T-helper 1 cell treated with Interleukin-12 subunit alpha and Interleukin-12 subunit beta and Interleukin-4 antibody, amounts not matched to agents 30 μg/mL and 1 μg/mL, for 36 hours (primary cell): ENCODE measurements at regions not wholly inside any gene's neighbourhood (a gene's known extent, or its start where the extent isn't known, plus 50 kb on each side); places are given as distances from the start of the nearest gene placed in this dataset.

ENCODE experiments used
- H3K27ac Mint-ChIP-seq: one replicate; pipeline ENCODE4 v1.8.0; 2021; ENCODE audit warnings: mild to moderate bottlenecking, mixed read lengths
- H3K27me3 Mint-ChIP-seq: one replicate; pipeline ENCODE4 v1.8.0; 2021; ENCODE audit warnings: low read depth, mixed read lengths
- H3K36me3 Mint-ChIP-seq: one replicate; pipeline ENCODE4 v1.8.0; 2021; ENCODE audit warnings: low read depth, mixed read lengths
- H3K4me1 Mint-ChIP-seq: one replicate; pipeline ENCODE4 v1.8.0; 2021; ENCODE audit warnings: low read depth, mixed read lengths
- H3K4me3 Mint-ChIP-seq: one replicate; pipeline ENCODE4 v1.8.0; 2021; ENCODE audit warnings: mild to moderate bottlenecking, moderate library complexity, mixed read lengths
- H3K9me3 Mint-ChIP-seq: one replicate; pipeline ENCODE4 v1.8.0; 2021; ENCODE audit warnings: mixed read lengths

DNA sequence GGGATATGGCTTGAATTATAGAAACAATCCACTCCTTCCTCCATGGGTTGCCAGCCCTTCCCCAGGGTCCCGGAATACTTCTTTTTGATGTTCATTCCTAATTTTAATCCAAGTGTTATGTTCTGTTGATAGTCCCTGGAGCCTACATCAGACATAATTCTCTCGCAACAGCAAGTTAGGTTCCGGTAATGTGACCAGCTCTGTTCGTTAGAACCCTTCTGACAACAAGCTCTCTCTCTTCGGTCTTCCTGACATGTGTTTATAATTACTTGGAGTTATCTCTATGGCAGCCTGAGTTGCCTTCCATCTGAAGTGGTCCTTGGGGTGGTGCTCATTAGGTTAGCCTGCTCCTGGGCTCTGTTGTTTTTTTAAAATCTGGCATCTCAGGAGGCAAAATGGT is 506.9 kb upstream of the JARID2 start:
- Mint-ChIP-seq H3K27ac (peak overlapping the region; percentile 73), H3K4me1 (peaks cover 50% of the 10 kb centered on the region), H3K9me3 (peaks cover 10% of the 10 kb centered on the region), H3K36me3 (peaks cover 11% of the 10 kb centered on the region), H3K4me3 (no peak overlapping the region), H3K27me3 (peaks cover 3% of the 10 kb centered on the region)

GRCh38 chr6:14739827-14740226 is 506.0 kb upstream of the JARID2 start:
- Mint-ChIP-seq H3K27ac (no peak overlapping the region), H3K4me3 (no peak overlapping the region), H3K4me1 (peaks cover 44% of the 10 kb centered on the region), H3K9me3 (peaks cover 3% of the 10 kb centered on the region), H3K27me3 (peaks cover 3% of the 10 kb centered on the region), H3K36me3 (peaks cover 11% of the 10 kb centered on the region)

- Mint-ChIP-seq H3K4me1 (peaks cover 41% of the 10 kb centered on the region), H3K9me3 (no peaks in the 10 kb centered on the region), H3K27me3 (peaks cover 9% of the 10 kb centered on the region), H3K36me3 (peaks cover 7% of the 10 kb centered on the region), H3K27ac (no peak overlapping the region), H3K4me3 (no peak overlapping the region)
Measured at GRCh38 chr6:14742171-14742570, 503.7 kb upstream of the JARID2 start.

DNA sequence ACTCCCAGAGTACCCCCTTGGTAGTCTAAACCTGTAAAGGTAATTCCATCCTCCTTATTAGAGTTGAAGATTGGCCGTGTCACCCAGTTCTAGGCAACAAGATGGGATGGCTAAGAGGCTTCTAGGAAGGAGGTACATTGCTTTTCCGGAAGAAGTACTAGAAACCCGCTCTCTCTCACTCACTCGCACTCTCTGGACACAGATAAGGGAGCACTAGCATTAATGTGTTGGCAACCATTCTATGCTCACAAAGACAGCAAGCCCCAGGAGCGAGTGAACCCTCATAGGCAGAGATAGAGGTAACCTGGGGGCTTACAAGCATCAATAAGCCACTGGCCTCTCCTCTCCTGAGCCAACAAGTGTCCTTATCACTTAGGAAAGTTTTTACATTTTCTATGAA is 503.2 kb upstream of the JARID2 start:
- Mint-ChIP-seq H3K27ac (no peak overlapping the region), H3K9me3 (no peaks in the 10 kb centered on the region), H3K36me3 (peaks cover 7% of the 10 kb centered on the region), H3K4me1 (peaks cover 41% of the 10 kb centered on the region), H3K4me3 (no peak overlapping the region), H3K27me3 (peaks cover 9% of the 10 kb centered on the region)

- peaks cover 9% of the 10 kb centered on the region for H3K27me3 Mint-ChIP-seq
- H3K27ac Mint-ChIP-seq: peak overlapping the region; percentile 81
- peaks cover 42% of the 10 kb centered on the region for H3K4me1 Mint-ChIP-seq
- peak overlapping the region; percentile 6 for H3K4me3 Mint-ChIP-seq
- H3K36me3 Mint-ChIP-seq: peaks cover 7% of the 10 kb centered on the region
- no peaks in the 10 kb centered on the region for H3K9me3 Mint-ChIP-seq
Measured at GRCh38 chr6:14743144-14743473, 502.8 kb upstream of the JARID2 start.

DNA sequence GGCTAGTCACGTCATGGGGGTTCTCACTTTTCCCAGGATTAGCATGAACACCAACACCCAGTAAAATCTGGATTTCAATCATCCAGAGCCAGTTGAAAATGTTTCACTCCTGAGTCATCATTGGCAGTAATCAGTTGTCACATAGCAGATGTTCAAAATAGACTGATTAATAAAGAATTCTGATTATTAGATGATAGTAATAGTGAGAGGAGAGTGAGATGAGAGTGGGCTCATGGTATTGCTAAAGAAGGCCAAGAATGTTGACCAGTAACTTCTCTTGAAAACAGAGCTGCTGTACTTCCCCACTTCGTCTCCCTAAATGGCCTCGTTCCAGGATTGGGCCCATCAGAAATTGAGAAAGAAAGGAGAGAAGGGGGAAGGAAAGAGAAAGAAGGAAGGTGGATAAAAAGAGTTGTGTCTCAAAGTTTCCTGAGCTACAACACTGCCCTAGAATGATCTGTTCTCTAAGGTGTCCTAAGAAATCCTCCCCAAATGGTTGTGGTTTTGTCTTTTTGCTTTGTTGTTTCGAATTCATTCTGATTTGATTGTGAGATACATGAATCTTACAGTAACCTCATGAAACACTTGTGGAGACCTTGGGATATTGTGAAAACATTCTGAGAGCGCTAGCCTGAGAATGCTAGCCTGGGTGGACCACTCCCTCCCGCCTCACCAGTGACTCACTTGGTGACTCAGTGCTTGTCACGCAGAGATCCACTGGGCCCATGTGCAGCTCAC is 502.2 kb upstream of the JARID2 start:
- H3K27ac Mint-ChIP-seq: peak overlapping the region; percentile 81
- H3K27me3 Mint-ChIP-seq: peaks cover 9% of the 10 kb centered on the region
- peaks cover 7% of the 10 kb centered on the region for H3K36me3 Mint-ChIP-seq
- H3K9me3 Mint-ChIP-seq: no peaks in the 10 kb centered on the region
- peaks cover 40% of the 10 kb centered on the region for H3K4me1 Mint-ChIP-seq
- peak overlapping the region; percentile 38 for H3K4me3 Mint-ChIP-seq

- Mint-ChIP-seq H3K27me3 (peaks cover 9% of the 10 kb centered on the region), H3K4me3 (peak overlapping the region; percentile 38), H3K27ac (peak overlapping the region; percentile 81), H3K4me1 (peaks cover 39% of the 10 kb centered on the region), H3K9me3 (no peaks in the 10 kb centered on the region), H3K36me3 (peaks cover 7% of the 10 kb centered on the region)
Measured at GRCh38 chr6:14744212-14744556, 501.7 kb upstream of the JARID2 start.

- Mint-ChIP-seq H3K36me3 (peaks cover 3% of the 10 kb centered on the region), H3K4me1 (peaks cover 36% of the 10 kb centered on the region), H3K27ac (no peak overlapping the region), H3K9me3 (no peaks in the 10 kb centered on the region), H3K4me3 (no peak overlapping the region), H3K27me3 (peaks cover 9% of the 10 kb centered on the region)
Measured at GRCh38 chr6:14746139-14746837, 499.6 kb upstream of the JARID2 start.

DNA sequence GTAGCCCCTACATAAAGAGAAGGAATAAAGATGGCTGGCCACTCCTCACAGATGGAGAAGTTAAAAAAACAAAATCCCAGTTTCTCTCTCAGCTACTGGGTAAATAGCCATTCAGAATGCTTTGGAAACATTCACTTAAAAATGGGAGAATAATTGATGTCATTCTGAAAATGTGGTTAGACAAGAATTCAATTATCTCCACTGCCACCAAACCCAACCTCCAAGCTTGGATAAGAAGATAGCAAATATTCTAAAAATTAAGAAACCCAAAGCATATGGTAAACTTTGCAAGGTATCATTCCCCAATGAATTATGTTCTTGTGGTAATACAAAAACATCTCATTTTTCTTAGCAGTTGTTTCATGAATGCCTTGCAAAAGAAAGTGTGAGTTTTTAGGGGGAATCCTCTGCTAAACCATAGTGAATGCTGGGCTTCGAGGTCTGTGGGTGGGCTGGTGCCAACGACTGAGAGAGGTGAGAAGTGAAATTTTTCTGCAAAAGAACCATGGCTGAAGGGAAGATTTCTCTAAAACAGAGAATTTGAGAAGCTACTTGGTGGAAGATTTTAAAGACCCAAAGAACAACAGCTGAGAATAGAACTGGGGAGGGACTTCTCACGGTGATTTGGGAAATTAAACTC is 497.9 kb upstream of the JARID2 start:
- Mint-ChIP-seq H3K4me1 (peaks cover 31% of the 10 kb centered on the region), H3K36me3 (peaks cover 3% of the 10 kb centered on the region), H3K27ac (no peak overlapping the region), H3K9me3 (no peaks in the 10 kb centered on the region), H3K4me3 (no peak overlapping the region), H3K27me3 (peaks cover 9% of the 10 kb centered on the region)

DNA sequence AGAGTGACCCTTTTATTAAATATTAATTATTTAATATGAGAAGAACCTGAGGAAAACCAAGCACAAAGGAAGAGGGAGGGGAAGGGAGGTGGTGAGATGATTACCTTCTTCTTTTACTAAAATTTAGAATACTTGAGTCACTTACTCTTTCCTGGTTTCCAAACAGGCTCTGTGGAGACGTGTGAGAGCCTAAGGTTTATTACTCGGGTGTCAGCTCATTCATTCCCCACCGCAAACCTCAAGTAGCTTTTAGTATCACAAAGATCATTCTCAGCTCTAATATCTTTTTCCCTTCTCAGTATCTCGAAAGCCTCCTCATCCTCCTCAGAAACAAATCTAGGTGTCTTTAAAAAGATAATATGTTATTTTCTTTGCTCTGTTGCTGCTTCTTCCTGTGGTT is 497.2 kb upstream of the JARID2 start:
- H3K9me3 Mint-ChIP-seq: no peaks in the 10 kb centered on the region
- no peak overlapping the region for H3K4me3 Mint-ChIP-seq
- peaks cover 9% of the 10 kb centered on the region for H3K27me3 Mint-ChIP-seq
- no peak overlapping the region for H3K27ac Mint-ChIP-seq
- H3K4me1 Mint-ChIP-seq: peaks cover 25% of the 10 kb centered on the region
- peaks cover 3% of the 10 kb centered on the region for H3K36me3 Mint-ChIP-seq

- no peaks in the 10 kb centered on the region for H3K9me3 Mint-ChIP-seq
- H3K4me1 Mint-ChIP-seq: peaks cover 20% of the 10 kb centered on the region
- H3K4me3 Mint-ChIP-seq: no peak overlapping the region
- peaks cover 9% of the 10 kb centered on the region for H3K27me3 Mint-ChIP-seq
- H3K27ac Mint-ChIP-seq: no peak overlapping the region
- no peaks in the 10 kb centered on the region for H3K36me3 Mint-ChIP-seq
Measured at GRCh38 chr6:14750059-14750661, 495.7 kb upstream of the JARID2 start.

GRCh38 chr6:14751645-14752175 is 494.2 kb upstream of the JARID2 start:
- no peak overlapping the region for H3K4me3 Mint-ChIP-seq
- no peak overlapping the region for H3K27ac Mint-ChIP-seq
- H3K4me1 Mint-ChIP-seq: peaks cover 12% of the 10 kb centered on the region
- H3K36me3 Mint-ChIP-seq: no peaks in the 10 kb centered on the region
- H3K27me3 Mint-ChIP-seq: peaks cover 3% of the 10 kb centered on the region
- H3K9me3 Mint-ChIP-seq: no peaks in the 10 kb centered on the region

DNA sequence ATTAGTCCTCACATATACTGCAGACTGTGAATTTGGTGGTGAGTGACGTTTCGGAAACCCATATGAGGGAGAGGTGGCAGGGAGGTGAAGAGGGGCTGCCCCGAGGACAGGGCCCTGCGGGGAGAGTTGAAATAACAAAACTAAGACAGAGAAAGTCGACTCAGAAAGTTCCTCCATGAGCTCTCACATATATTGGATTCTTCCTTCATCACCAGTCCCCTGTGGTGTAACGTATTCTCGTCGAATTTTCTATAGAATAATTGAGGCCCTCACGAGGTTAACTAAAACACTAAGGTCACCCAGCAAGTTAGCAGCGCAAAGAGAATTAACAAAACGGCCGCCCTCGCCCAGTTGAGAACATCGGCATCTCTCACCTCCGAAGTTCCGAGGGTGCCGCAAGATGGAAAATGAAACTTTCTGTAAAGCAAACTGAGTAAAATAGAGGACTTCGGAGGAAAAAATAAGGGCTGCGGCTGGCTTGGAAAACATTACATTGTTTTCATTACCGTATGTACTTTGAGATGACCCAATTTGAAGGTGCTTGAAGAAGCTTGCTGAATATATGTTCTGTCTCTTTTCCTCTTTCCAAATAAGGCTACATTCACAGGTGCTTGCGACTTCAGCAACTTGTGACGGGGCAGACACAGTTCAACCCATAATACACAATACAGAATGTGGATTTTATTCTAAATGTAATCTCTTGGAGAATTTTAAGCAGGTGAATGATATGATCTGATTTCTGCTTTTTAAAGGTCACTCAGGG is 490.9 kb upstream of the JARID2 start:
- Mint-ChIP-seq H3K27me3 (no peaks in the 10 kb centered on the region), H3K36me3 (no peaks in the 10 kb centered on the region), H3K4me3 (no peak overlapping the region), H3K4me1 (peaks cover 5% of the 10 kb centered on the region), H3K27ac (peak overlapping the region; percentile 43), H3K9me3 (no peaks in the 10 kb centered on the region)

DNA sequence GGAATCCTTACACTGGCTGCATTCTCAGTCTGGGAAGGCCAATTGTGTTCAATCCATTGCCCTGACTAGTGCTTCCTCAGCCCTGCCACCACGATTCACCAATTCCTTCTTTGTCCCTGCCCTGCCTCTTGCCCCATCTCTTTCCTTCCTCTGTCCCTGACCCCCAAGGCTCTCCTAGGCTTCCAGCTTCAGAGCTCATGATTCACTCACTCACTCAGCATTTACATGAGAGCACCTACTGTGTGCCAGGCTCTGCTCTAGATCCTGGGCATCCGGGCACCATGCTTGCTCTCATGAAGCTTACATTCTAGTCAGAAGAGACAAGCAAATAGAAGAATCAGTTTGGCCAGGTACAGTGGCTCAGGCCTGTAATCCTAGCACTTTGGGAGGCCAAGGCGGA is 489.5 kb upstream of the JARID2 start:
- H3K4me1 Mint-ChIP-seq: peaks cover 5% of the 10 kb centered on the region
- no peaks in the 10 kb centered on the region for H3K9me3 Mint-ChIP-seq
- H3K36me3 Mint-ChIP-seq: no peaks in the 10 kb centered on the region
- no peak overlapping the region for H3K4me3 Mint-ChIP-seq
- no peaks in the 10 kb centered on the region for H3K27me3 Mint-ChIP-seq
- H3K27ac Mint-ChIP-seq: no peak overlapping the region
